ENCODE measurements at regions not wholly inside any gene's neighbourhood (a gene's known extent, or its start where the extent isn't known, plus 50 kb on each side); places are given as distances from the start of the nearest gene placed in this dataset.

DNA sequence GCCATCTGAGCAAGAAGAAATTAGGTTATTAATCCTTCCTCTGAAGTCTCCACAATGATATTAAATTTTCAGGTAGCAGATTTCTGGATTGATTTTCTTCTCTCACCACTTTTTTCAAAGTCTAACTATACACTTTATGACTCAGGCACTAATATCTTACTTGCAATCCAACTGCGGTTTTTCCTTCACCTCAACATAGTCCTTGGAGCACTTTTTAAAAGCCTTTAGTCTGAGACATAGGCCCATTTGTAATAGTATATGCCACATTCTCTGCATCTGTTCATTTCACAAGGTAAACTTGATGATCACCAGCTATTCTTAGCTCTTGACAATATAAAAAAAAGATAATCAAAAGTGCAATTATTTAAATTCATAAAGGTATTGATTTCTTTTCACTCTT lies 55.9 kb upstream of the EDNRA start:
- Histone ChIP-seq H3K27ac (ENCODE audit: low read depth, low read length) (no peak overlapping the region), H3K36me3 (ENCODE audit: low read length) (no peaks in the 10 kb centered on the region), H3F3A (ENCODE audit: insufficient read depth) (no peaks in the 10 kb centered on the region), H3K9me2 (replicated peaks; ENCODE audit: insufficient read depth, low read length) (no peaks in the 10 kb centered on the region), H3K27me3 (ENCODE audit: low read length) (no peaks in the 10 kb centered on the region), H3K4me3 (ENCODE audit: insufficient read depth, low read length, poor library complexity, severe bottlenecking) (no peak overlapping the region), H4K20me1 (ENCODE audit: low read depth, low read length) (no peaks in the 10 kb centered on the region), H3K4me2 (ENCODE audit: low read depth, low read length, poor library complexity, severe bottlenecking) (no peak overlapping the region), H3K9me3 (ENCODE audit: insufficient read depth, low read length) (no peaks in the 10 kb centered on the region), H2AFZ (ENCODE audit: low read depth, low read length, severe bottlenecking) (no peak overlapping the region), H3K9ac (ENCODE audit: low read length) (no peak overlapping the region), H3K79me2 (ENCODE audit: insufficient read depth, low read length) (no peaks in the 10 kb centered on the region)
- no peak for TF ChIP-seq EZH2phosphoT487 (conservative IDR thresholded peaks at IDR 0.05; ENCODE audit: low read length)
- TF ChIP-seq, protein P1, sequence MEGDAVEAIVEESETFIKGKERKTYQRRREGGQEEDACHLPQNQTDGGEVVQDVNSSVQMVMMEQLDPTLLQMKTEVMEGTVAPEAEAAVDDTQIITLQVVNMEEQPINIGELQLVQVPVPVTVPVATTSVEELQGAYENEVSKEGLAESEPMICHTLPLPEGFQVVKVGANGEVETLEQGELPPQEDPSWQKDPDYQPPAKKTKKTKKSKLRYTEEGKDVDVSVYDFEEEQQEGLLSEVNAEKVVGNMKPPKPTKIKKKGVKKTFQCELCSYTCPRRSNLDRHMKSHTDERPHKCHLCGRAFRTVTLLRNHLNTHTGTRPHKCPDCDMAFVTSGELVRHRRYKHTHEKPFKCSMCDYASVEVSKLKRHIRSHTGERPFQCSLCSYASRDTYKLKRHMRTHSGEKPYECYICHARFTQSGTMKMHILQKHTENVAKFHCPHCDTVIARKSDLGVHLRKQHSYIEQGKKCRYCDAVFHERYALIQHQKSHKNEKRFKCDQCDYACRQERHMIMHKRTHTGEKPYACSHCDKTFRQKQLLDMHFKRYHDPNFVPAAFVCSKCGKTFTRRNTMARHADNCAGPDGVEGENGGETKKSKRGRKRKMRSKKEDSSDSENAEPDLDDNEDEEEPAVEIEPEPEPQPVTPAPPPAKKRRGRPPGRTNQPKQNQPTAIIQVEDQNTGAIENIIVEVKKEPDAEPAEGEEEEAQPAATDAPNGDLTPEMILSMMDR (IDR thresholded peaks at IDR 0.05; ENCODE audit: insufficient read depth, low read length, poor library complexity, severe bottlenecking): no peak

DNA sequence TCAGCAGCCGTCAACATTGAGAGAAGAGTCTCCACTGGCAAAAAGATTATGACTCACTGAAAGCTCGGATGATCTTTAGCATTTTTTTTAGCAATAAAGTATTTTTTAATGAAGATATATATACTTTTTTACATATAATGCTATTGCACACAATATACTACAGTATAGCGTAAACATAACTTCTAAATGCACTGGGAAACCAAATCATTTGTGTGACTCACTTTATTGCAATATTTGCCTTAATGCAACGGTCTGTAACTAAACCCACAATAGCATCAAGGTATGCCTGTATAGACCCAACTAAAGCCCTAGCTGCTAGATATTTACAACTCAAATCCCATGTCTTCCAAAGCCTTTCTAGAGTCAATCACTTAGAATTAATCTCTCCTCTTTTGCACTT lies 52.3 kb upstream of the EDNRA start:
- H3F3A ChIP-seq (ENCODE audit: insufficient read depth): no peaks in the 10 kb centered on the region
- no peak overlapping the region for H3K4me3 ChIP-seq (ENCODE audit: insufficient read depth, low read length, poor library complexity, severe bottlenecking)
- no peak overlapping the region for H3K27ac ChIP-seq (ENCODE audit: low read depth, low read length)
- H3K9ac ChIP-seq (ENCODE audit: low read length): no peak overlapping the region
- TF ChIP-seq, protein P1 (IDR thresholded peaks at IDR 0.05; ENCODE audit: insufficient read depth, low read length, poor library complexity, severe bottlenecking): no peak
- TF ChIP-seq EZH2phosphoT487 (conservative IDR thresholded peaks at IDR 0.05; ENCODE audit: low read length): no peak
- no peak overlapping the region for H2AFZ ChIP-seq (ENCODE audit: low read depth, low read length, severe bottlenecking)
- H3K9me2 ChIP-seq (replicated peaks; ENCODE audit: insufficient read depth, low read length): no peaks in the 10 kb centered on the region
- no peaks in the 10 kb centered on the region for H3K27me3 ChIP-seq (ENCODE audit: low read length)
- no peaks in the 10 kb centered on the region for H3K9me3 ChIP-seq (ENCODE audit: insufficient read depth, low read length)
- no peaks in the 10 kb centered on the region for H4K20me1 ChIP-seq (ENCODE audit: low read depth, low read length)
- H3K4me2 ChIP-seq (ENCODE audit: low read depth, low read length, poor library complexity, severe bottlenecking): no peak overlapping the region
- no peaks in the 10 kb centered on the region for H3K79me2 ChIP-seq (ENCODE audit: insufficient read depth, low read length)
- no peaks in the 10 kb centered on the region for H3K36me3 ChIP-seq (ENCODE audit: low read length)

DNA sequence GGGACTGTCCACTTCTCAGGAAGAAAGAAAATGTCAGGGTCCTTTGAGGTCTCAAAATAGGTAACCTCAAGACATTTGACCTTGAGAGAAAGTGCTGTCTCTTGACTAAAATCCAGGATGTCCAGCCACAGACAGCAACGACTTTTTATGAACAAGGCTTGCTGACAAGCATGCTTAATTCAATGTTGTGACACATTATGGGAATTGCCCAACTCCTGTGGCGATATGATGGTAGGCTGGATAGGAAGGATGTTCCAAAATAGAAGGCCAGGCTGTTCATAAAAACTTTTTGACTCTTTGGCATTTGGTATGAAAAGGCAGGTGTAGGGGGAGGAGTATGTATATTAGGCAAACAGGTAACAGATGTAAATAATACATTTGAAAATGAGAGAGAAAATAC lies 50.8 kb upstream of the EDNRA start:
- Histone ChIP-seq H3K36me3 (ENCODE audit: low read length) (no peaks in the 10 kb centered on the region), H2AFZ (ENCODE audit: low read depth, low read length, severe bottlenecking) (no peak overlapping the region), H3K9me2 (replicated peaks; ENCODE audit: insufficient read depth, low read length) (no peaks in the 10 kb centered on the region), H3F3A (ENCODE audit: insufficient read depth) (no peaks in the 10 kb centered on the region), H3K79me2 (ENCODE audit: insufficient read depth, low read length) (no peaks in the 10 kb centered on the region), H3K9ac (ENCODE audit: low read length) (no peak overlapping the region), H3K27me3 (ENCODE audit: low read length) (no peaks in the 10 kb centered on the region), H3K4me2 (ENCODE audit: low read depth, low read length, poor library complexity, severe bottlenecking) (no peak overlapping the region), H4K20me1 (ENCODE audit: low read depth, low read length) (no peaks in the 10 kb centered on the region), H3K27ac (ENCODE audit: low read depth, low read length) (no peak overlapping the region), H3K9me3 (ENCODE audit: insufficient read depth, low read length) (no peaks in the 10 kb centered on the region), H3K4me3 (ENCODE audit: insufficient read depth, low read length, poor library complexity, severe bottlenecking) (no peak overlapping the region)
- TF ChIP-seq, protein P1 (IDR thresholded peaks at IDR 0.05; ENCODE audit: insufficient read depth, low read length, poor library complexity, severe bottlenecking): no peak
- no peak for TF ChIP-seq EZH2phosphoT487 (conservative IDR thresholded peaks at IDR 0.05; ENCODE audit: low read length)

Data from SU-DHL-6 (cell line).